ENCODE measurements at regions not wholly inside any gene's neighbourhood (a gene's known extent, or its start where the extent isn't known, plus 50 kb on each side); places are given as distances from the start of the nearest gene placed in this dataset.

DNA sequence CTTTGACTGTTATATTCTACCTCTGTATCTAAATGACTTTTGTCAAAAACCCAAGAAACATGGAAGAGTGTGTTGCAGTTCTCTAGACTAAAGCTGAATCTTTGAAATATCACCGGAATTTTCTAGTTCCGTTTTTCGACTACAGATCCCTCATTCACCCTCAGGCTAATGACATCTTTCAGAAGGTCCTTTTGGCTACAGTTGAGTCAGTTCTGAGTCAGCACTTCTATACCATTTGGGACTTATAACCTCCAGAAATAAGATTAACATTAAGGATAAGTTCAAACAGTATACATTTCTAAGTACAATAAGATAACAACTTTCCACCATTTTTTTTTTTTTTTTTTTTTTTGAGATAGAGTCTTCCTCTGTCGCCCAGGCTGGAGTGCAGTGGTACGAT lies 331.0 kb upstream of the CPXCR1 start:
- TF ChIP-seq POLR2A (IDR thresholded peaks at IDR 0.05) (no peak), POLR2AphosphoS5 (IDR thresholded peaks at IDR 0.05) (no peak)
- TF ChIP-seq, protein P1, sequence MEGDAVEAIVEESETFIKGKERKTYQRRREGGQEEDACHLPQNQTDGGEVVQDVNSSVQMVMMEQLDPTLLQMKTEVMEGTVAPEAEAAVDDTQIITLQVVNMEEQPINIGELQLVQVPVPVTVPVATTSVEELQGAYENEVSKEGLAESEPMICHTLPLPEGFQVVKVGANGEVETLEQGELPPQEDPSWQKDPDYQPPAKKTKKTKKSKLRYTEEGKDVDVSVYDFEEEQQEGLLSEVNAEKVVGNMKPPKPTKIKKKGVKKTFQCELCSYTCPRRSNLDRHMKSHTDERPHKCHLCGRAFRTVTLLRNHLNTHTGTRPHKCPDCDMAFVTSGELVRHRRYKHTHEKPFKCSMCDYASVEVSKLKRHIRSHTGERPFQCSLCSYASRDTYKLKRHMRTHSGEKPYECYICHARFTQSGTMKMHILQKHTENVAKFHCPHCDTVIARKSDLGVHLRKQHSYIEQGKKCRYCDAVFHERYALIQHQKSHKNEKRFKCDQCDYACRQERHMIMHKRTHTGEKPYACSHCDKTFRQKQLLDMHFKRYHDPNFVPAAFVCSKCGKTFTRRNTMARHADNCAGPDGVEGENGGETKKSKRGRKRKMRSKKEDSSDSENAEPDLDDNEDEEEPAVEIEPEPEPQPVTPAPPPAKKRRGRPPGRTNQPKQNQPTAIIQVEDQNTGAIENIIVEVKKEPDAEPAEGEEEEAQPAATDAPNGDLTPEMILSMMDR (IDR thresholded peaks at IDR 0.05): no peak

All from breast epithelium (tissue), 3 donors.